Mesothelial cell of epicardium (in vitro differentiated cells): ENCODE measurements at regions not wholly inside any gene's neighbourhood (a gene's known extent, or its start where the extent isn't known, plus 50 kb on each side); places are given as distances from the start of the nearest gene placed in this dataset.
"Not testable (repeated sequence)": the region's sequence is repeated elsewhere in the genome, so short reads cannot be mapped to it uniquely, and the experiment has no call there.

Experiments used
- DNase-seq, 2 experiments: peaks; one replicate each; pipeline ENCODE4 v3.0.0; 2021; ENCODE audit warnings: low spot score in 2 of 2; ENCODE audit not compliant: unreplicated experiment in 2 of 2
- H3K27ac Mint-ChIP-seq: 2 replicates; pipeline ENCODE4 v1.8.0; 2021; ENCODE audit warnings: mixed read lengths
- H3K27me3 Mint-ChIP-seq: 2 replicates; pipeline ENCODE4 v1.8.0; 2021; ENCODE audit warnings: low read depth, mixed read lengths
- H3K36me3 Mint-ChIP-seq: 2 replicates; pipeline ENCODE4 v1.8.0; 2021; ENCODE audit warnings: mixed read lengths
- H3K4me1 Mint-ChIP-seq: 2 replicates; pipeline ENCODE4 v1.8.0; 2021; ENCODE audit warnings: mixed read lengths
- H3K4me3 Mint-ChIP-seq: 2 replicates; pipeline ENCODE4 v1.8.0; 2021; ENCODE audit warnings: mild to moderate bottlenecking, moderate library complexity, mixed read lengths
- H3K9me3 Mint-ChIP-seq: 2 replicates; pipeline ENCODE4 v1.8.0; 2021; ENCODE audit warnings: mixed read lengths
- CTCF ChIP-seq: fragments of 200-600 bp; sonication (generic); IDR thresholded peaks from one replicate; pipeline ENCODE4 v1.5.0; 2021; ENCODE audit warnings: antibody characterized with exemption; ENCODE audit not compliant: unreplicated experiment

GRCh38 chr15:39034816-39035215 is 470.2 kb upstream of the RASGRP1 start:
- Mint-ChIP-seq H3K9me3 (no peaks in the 10 kb centered on the region), H3K4me1 (no peaks in the 10 kb centered on the region), H3K4me3 (no peak overlapping the region), H3K36me3 (no peaks in the 10 kb centered on the region), H3K27me3 (no peaks in the 10 kb centered on the region), H3K27ac (no peak overlapping the region)
- no peak for DNase-seq
- TF ChIP-seq CTCF: no peak

- not testable (repeated sequence) for H3K9me3 Mint-ChIP-seq, H3K27me3 Mint-ChIP-seq, DNase-seq, H3K4me1 Mint-ChIP-seq, H3K4me3 Mint-ChIP-seq, H3K27ac Mint-ChIP-seq, H3K36me3 Mint-ChIP-seq
These were observed 473.0 kb upstream of the RASGRP1 start for GRCh38 chr15:39037611-39038010.

- DNase-seq: no peak
- Mint-ChIP-seq H3K4me1 (no peaks in the 10 kb centered on the region), H3K27me3 (no peaks in the 10 kb centered on the region), H3K9me3 (peaks cover 4% of the 10 kb centered on the region), H3K36me3 (no peaks in the 10 kb centered on the region), H3K27ac (no peak overlapping the region), H3K4me3 (no peak overlapping the region)
- TF ChIP-seq CTCF: no peak
These were observed 476.2 kb upstream of the RASGRP1 start for GRCh38 chr15:39040861-39041260.

DNA sequence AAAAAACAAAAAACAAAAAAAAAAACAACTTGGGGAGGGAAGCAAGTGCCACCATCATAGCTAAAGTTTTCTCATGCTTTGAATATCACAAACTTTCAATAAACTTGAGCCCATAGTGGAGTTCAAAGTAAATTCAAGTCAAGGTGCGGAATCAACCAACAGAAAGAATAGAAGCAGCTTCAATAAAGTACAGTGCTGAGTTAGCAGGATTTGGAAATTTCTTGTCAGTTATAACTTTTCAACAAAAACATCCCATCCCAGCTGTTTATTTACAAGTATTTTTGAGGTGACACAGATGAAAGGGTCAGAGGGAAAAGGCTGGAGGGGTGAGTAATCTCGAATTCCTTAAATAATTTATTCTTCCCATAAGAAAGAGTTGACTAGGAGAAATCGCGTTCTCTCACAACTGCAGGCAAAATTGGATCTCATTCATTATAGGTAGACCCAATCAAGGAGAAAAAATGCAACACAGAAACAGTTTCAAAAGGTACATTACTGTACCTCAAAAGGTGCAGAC is 477.4 kb upstream of the RASGRP1 start:
- no peak for TF ChIP-seq CTCF
- H3K27me3 Mint-ChIP-seq: no peaks in the 10 kb centered on the region
- no peak overlapping the region for H3K4me3 Mint-ChIP-seq
- H3K36me3 Mint-ChIP-seq: no peaks in the 10 kb centered on the region
- H3K9me3 Mint-ChIP-seq: peaks cover 11% of the 10 kb centered on the region
- H3K27ac Mint-ChIP-seq: no peak overlapping the region
- H3K4me1 Mint-ChIP-seq: no peaks in the 10 kb centered on the region
- DNase-seq: no peak

GRCh38 chr15:39051626-39052322 is 487.2 kb upstream of the RASGRP1 start:
- peaks cover 8% of the 10 kb centered on the region for H3K36me3 Mint-ChIP-seq

GRCh38 chr15:39052323-39052705 is 487.7 kb upstream of the RASGRP1 start:
- peaks cover 6% of the 10 kb centered on the region for H3K4me1 Mint-ChIP-seq
- H3K36me3 Mint-ChIP-seq: peaks cover 8% of the 10 kb centered on the region
- H3K4me3 Mint-ChIP-seq: no peak overlapping the region
- peaks cover 31% of the 10 kb centered on the region for H3K9me3 Mint-ChIP-seq
- H3K27me3 Mint-ChIP-seq: no peaks in the 10 kb centered on the region
- no peak overlapping the region for H3K27ac Mint-ChIP-seq
- TF ChIP-seq CTCF: no peak
- DNase-seq: no peak

More at GRCh38 chr15:39051626-39052322, 487.2 kb upstream of the RASGRP1 start:
- no peak overlapping the region for H3K27ac Mint-ChIP-seq
- no peak for TF ChIP-seq CTCF
- peaks cover 6% of the 10 kb centered on the region for H3K4me1 Mint-ChIP-seq
- H3K9me3 Mint-ChIP-seq: peaks cover 31% of the 10 kb centered on the region
- no peaks in the 10 kb centered on the region for H3K27me3 Mint-ChIP-seq
- no peak for DNase-seq
- no peak overlapping the region for H3K4me3 Mint-ChIP-seq
